Mucosa of descending colon (tissue), 3 donors: ENCODE measurements at regions not wholly inside any gene's neighbourhood (a gene's known extent, or its start where the extent isn't known, plus 50 kb on each side); places are given as distances from the start of the nearest gene placed in this dataset.
"Not testable (repeated sequence)": the region's sequence is repeated elsewhere in the genome, so short reads cannot be mapped to it uniquely, and the experiment has no call there.

Experiments used
- ATAC-seq: fragments of 200-7000 bp; cut with Tn5 transposase; one replicate; pipeline ENCODE4 v1.9.1; 2020; ENCODE audit warnings: mild to moderate bottlenecking, moderate library complexity
- DNase-seq, 3 donors: peaks; one replicate each; pipeline ENCODE4 v3.0.0-alpha.2; 2020
- H3K36me3 ChIP-seq: fragments of 200-600 bp; one replicate; pipeline ENCODE4 v1.8.0; 2021; ENCODE audit warnings: low read depth, mild to moderate bottlenecking
- H3K4me1 ChIP-seq: fragments of 200-600 bp; one replicate; pipeline ENCODE4 v1.8.0; 2021; ENCODE audit warnings: low read depth, mild to moderate bottlenecking
- H3K4me3 ChIP-seq: fragments of 200-600 bp; one replicate; pipeline ENCODE4 v1.8.0; 2021; ENCODE audit warnings: mild to moderate bottlenecking
- H3K9me3 ChIP-seq: fragments of 200-600 bp; one replicate; pipeline ENCODE4 v1.8.0; 2021; ENCODE audit warnings: mild to moderate bottlenecking
- intact Hi-C, 2 donors: fragments of 100-400 bp; cut with DNase I in 1 of 2; cut with micrococcal nuclease in 1 of 2; formaldehyde crosslinking; loops; one replicate each; pipeline versions ENCODE4 v1.11.0 to v1.11.1; 2022; cut with DNase I, micrococcal nuclease
- TF ChIP-seq, protein P1 (sequence below): fragments of 200-600 bp; IDR thresholded peaks from one replicate; pipeline ENCODE4 v1.8.0; 2022; ENCODE audit warnings: antibody characterized with exemption, mild to moderate bottlenecking
- donor health status: DM: no; HTN: no; CAD: no; lungs with moderate emphysema.
- donor health status: DM: no; HTN: no; CAD: no.
- donor health status: DM: no; HTN: yes; CAD: no.

DNA sequence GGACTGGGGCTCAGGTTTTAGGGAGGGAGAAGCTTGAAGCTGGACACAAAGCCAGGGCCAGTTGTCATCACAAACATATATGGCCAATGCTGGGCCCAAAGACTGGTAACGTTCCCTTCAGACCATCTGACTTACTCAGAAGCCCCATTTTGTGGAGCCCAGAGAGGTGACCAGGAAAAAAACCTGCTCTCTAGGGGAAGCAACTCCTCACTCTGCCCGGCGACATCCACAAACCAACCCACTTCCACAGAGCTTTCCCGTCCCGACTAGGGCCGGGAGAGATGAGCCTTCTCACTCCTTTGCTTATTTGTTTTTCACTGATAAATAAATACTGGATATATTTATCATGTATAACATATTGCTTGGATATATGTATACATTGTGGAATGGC, 180.9 kb upstream of the RTL1 start:
- TF ChIP-seq, protein P1, sequence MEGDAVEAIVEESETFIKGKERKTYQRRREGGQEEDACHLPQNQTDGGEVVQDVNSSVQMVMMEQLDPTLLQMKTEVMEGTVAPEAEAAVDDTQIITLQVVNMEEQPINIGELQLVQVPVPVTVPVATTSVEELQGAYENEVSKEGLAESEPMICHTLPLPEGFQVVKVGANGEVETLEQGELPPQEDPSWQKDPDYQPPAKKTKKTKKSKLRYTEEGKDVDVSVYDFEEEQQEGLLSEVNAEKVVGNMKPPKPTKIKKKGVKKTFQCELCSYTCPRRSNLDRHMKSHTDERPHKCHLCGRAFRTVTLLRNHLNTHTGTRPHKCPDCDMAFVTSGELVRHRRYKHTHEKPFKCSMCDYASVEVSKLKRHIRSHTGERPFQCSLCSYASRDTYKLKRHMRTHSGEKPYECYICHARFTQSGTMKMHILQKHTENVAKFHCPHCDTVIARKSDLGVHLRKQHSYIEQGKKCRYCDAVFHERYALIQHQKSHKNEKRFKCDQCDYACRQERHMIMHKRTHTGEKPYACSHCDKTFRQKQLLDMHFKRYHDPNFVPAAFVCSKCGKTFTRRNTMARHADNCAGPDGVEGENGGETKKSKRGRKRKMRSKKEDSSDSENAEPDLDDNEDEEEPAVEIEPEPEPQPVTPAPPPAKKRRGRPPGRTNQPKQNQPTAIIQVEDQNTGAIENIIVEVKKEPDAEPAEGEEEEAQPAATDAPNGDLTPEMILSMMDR = no peak
- no peak for DNase-seq
- no peak for ATAC-seq
- H3K4me1 ChIP-seq = no peaks in the 10 kb centered on the region
- H3K4me3 ChIP-seq = no peak overlapping the region
- intact Hi-C loops = no loop called here
- H3K9me3 ChIP-seq = no peaks in the 10 kb centered on the region
- no peaks in the 10 kb centered on the region for H3K36me3 ChIP-seq

DNA sequence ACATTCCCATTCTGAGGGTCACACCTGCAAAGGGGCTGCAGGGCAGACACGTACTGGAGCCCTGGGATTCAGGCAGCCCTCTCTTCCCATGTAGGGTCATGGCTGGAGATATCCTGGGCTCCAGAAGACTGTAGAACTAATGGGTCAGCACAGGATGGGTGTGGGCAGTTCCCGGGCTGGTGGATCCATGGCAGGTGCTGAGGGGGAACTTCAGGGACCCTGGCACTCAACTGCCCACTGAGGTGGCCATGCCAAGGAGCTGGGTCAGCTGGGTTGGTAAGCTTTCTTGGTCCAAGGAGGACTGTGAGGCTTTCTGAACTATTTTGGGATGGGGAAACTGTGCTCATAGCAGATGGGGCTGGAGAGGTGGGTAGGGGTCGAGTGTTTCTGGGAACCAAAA, 183.4 kb upstream of the RTL1 start:
- Histone ChIP-seq H3K9me3 (no peaks in the 10 kb centered on the region), H3K4me1 (no peaks in the 10 kb centered on the region), H3K4me3 (no peak overlapping the region), H3K36me3 (no peaks in the 10 kb centered on the region)
- ATAC-seq (no peak), DNase-seq (no peak)
- intact Hi-C loops = no loop called here
- TF ChIP-seq, protein P1 = no peak

DNA sequence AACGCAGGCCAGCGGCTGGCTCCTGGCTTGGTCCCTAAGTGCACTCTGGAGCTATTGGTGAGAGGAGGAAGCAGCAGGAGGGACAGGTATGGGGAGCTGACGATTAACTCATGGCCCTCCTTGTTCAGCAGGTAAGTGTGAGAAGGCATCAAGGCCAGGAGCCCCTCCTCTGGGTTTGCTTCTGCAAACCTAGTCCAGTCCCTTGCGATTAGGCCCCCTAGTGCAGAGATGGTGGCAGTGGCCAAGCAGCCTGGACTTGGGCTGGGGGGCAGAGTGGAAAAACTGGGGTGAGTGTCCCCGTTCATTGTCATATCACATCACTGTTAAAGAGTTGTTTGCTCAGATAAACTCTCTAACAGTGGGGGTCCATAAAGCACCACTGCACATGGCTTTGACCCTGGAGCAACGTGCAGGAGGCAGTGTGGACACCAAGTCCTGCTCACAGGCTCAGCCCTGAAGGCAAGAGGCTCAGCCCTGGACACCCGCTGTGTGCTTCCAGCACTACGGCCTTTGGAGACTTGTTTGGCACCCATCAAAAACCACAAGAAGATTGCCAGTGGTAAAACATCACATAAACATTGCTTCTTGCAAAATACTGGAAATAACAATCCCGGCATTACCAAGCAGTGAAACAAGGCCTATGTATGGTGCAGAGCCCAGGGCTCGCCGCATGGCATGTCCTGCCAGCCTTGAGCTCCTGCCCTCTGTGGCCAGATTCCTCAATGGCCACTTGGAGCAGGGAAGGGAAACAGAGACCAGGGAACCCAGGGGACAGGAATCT, 184.3 kb upstream of the RTL1 start:
- Histone ChIP-seq H3K4me1 (no peaks in the 10 kb centered on the region), H3K4me3 (no peak overlapping the region), H3K36me3 (no peaks in the 10 kb centered on the region), H3K9me3 (no peaks in the 10 kb centered on the region)
- intact Hi-C loops = no loop called here
- TF ChIP-seq, protein P1 = no peak
- no peak for ATAC-seq
- DNase-seq = no peak

DNA sequence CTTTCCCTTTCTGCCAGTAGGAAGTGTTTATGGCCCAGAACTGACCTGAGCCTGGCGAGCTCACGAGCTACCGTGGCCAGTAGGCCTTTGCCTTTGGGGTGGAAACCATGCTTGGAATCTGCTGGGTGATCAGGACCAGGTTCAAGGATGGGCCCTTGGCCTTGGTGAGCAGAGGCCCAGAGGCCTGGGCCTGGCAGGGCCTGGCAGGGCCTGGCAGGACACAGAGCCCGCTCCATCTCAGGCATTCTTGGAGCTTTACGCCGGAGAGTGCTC, 184.8 kb upstream of the RTL1 start:
- intact Hi-C loops = no loop called here
- ATAC-seq = no peak

DNA sequence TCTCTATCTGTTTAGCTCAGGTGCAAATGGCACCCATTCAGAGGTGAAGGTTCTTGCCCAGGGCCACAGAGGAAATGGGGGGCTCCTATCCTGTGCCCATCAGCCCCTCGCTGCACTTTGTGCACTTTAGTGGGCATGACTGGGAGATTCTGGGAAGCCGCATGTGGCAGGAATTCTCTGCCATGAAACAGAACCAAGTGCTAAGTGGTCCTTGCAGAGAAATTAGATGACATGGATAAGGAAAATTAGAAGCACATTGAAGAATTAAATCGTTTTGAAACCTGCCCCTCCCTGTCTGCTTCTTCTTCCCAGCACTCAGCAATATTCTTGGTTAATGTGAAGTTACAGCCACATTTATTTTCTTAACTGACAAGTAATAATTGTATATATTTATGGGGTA, 185.2 kb upstream of the RTL1 start:
- intact Hi-C loops = no loop called here
- H3K4me1 ChIP-seq = no peaks in the 10 kb centered on the region
- H3K36me3 ChIP-seq = no peaks in the 10 kb centered on the region
- no peak for ATAC-seq
- DNase-seq = no peak
- TF ChIP-seq, protein P1 = no peak
- no peaks in the 10 kb centered on the region for H3K9me3 ChIP-seq
- H3K4me3 ChIP-seq = no peak overlapping the region

More for the DNA sequence above, 184.8 kb upstream of the RTL1 start:
- Histone ChIP-seq H3K4me3 (no peak overlapping the region), H3K4me1 (no peaks in the 10 kb centered on the region), H3K9me3 (no peaks in the 10 kb centered on the region), H3K36me3 (no peaks in the 10 kb centered on the region)
- no peak for DNase-seq
- TF ChIP-seq, protein P1 = no peak

DNA sequence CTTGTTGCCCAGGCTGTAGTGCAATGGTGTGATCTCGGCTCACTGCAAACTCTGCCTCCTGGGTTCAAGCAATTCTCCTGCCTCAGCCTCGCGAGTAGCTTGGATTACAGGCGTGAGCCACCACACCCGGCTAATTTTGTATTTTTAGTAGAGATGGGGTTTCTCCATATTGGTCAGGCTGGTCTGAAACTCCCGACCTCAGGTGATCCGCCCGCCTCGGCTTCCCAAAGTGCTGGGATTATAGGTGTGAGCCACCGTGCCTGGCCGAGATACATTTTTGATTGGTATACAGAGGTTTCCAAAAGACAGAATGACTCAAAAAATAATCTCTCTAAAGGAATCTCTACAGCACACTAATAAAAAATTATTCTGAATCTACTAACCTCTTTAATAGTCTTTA, 187.0 kb upstream of the RTL1 start:
- H3K9me3 ChIP-seq, intact Hi-C loops, DNase-seq, H3K4me1 ChIP-seq, H3K36me3 ChIP-seq, ATAC-seq, H3K4me3 ChIP-seq: not testable (repeated sequence)
